H4 (cell line): ENCODE measurements at regions not wholly inside any gene's neighbourhood (a gene's known extent, or its start where the extent isn't known, plus 50 kb on each side); places are given as distances from the start of the nearest gene placed in this dataset.

Source experiments
- DNase-seq: peaks from one replicate; pipeline ENCODE4 v3.0.0-alpha.2; 2015; ENCODE audit warnings: low spot score

DNA sequence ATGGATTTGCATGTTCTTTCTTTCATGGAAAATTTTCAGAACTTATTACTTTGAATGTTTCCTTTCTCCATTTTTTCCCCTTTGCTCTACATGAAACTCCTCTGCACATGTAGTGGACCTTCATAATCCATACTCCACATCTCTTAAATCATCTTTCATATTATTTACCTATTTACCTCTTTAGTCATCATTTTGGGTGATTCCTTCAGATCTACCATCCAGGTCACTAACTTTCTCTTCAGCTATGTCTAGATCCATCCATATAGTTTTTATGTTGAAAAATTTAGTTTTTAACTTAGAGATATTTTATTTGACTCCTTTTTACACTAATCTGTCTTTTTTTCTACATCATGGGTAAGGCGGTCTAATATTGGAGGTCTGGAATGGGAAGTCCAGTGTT, 586.6 kb downstream of the NR2F1-AS1 start:
- DNase-seq: no peak

DNA sequence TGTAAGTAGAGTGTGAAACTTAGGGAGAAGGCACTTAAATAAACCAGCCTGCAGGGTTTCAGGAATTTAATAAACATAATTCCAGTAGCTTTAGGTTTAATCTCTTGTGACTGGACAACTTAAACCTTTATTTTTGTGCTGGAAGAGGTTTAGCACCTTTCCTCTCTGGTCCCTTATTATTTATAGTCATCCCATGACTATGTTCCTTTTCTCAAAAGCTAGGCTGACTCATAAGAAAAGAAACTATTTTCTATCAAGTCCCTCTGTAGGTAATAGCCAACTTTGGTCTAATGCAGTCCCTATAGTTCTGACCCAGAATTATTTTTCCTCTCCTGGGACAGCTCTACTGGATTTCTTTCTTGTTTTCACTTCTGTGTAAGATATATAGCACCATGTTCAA, 588.9 kb downstream of the NR2F1-AS1 start:
- no peak for DNase-seq

DNA sequence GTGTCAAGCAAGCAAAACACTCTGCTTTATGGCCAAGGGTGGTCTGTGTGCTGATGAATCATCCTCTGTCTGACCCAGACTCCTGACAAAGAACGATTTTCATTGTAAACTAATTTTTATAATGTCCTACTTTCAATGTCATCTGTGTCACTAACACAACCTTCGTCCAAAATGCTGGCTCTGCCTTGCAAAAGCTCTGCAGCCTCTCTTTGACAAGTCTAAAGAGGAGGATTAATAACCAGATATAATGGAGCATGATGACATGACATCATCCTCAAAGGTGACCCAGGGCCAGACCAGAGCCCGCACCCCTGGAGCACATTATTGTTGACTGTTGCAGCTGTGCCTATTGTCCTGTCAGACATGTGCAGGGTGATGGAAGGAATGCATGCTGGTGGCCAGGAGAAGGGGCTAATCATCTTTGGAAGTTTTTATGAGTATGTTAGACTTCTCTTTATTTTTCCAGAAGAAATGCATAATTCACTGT, 589.4 kb downstream of the NR2F1-AS1 start:
- DNase-seq: no peak

DNA sequence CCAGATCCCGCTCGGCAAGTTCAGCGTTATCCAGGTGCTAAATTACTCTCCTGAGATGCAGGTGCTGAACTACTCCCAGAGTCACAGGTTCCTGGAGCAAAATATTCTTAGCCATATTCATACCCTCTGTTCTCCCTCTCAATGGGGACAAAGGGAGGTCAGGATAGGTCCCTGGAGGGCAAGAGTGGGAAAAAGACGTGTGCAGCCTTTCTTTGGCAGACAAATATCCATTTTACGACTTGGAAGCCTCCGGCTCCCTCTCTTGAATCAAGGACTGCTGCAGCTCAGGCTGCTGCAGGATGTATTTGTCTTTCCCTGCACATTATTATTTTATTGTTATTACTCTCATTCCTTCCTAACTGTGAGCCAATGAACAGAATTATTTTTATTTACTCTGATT, 590.2 kb downstream of the NR2F1-AS1 start:
- no peak for DNase-seq

DNA sequence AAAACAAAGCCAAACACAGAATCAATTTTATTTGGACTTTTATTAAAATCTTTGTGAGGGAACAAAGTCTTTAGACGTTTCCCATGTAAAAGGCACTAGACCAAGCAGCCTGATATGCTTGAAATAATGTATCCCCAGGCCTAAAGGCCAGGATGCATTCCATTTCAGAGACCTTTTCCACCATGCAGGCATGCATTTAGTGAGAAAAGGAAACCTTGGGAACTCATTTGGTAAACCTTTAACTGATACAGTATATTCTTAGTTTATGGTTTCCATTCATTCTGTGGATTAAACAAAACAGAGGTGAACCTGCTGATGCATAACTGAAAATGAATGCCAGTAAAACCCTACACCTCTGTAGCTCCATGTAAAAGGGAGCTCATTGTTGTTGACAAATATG, 600.0 kb downstream of the NR2F1-AS1 start:
- DNase-seq: no peak

DNA sequence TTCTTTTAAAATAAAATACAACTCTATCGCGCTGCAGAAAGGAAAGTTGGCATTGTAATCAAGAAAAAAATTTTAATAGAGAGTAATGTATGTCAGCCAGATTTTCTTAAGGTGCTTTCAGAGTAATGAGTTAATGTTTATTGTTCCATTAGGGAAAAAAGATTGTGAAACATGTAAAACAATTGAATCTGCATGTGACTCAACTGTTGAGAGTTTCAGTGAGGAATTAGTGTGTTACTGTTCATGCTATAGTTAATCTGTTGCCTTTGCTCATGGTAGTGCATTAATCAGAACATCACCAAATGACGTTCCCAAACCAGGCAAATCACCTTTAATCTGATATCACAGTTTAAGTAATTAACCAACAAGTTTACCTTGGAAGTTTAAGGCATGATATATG, 600.5 kb downstream of the NR2F1-AS1 start:
- DNase-seq: no peak

DNA sequence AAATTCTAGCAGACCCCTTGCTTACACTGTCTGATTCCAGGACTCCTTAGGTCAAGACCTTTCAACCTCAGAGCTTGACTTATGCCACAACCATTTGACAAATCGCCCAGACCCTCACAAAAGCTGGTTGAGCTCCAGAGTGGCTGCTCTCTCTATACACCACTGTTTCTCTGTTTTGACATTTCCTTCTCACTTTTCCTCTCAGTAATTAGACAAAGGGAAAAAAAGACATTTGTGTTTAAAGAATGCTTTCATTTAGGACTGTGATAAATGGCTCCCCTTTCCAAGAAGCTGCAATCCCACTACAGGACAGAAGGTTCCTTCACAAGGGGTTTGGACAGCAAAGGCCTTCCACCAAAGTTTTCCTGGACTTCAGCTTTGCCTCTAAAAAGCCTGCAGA, 601.3 kb downstream of the NR2F1-AS1 start:
- no peak for DNase-seq

DNA sequence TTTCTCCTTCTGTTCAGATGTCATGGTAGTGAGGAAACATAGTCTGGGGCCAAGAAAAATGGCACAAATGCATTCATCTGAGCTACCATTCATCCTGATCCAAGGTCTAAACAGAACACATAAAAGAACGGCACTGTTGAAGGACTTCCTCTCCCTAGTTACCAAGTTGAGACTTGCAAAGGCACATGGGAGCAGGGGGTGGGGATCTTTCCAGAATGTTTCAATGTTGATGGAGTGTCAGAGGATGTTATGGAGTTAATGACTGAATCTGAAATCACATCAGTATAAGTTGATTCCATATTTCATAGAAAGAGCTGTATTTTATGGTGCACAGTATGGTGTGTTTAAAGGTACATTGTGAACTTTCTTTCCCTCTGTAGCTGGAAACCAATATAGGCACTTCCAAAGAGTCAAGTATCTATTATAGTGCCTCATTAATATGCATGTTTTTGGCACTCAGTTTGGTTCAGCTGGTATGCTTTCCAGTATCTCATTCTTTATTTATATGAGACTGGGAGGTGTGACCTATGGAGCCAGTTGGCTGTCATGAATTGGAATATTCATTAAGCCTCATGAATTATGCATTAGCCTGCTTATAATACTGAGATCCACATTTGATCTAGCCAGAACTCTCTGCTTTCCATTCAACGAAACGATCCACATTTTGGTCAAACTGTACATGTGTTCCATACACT, 603.0 kb downstream of the NR2F1-AS1 start:
- no peak for DNase-seq

DNA sequence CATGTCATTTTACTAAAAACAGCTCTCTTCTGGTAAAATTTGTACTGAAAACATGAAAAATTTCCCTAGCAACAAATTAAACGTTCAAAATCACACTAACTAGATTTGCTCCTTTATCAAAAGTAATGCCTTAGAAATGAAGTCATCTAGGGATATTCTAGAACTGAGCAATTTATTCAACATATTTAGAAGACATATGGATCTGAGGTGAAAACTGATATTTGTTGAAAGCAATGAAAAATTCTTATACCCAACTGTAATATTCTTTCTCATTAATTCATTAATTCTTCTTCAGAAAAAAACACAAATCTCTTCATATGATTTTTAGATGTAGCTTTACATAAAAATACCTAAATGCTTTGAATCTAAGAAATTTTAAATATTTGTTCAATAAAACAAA, 604.9 kb downstream of the NR2F1-AS1 start:
- DNase-seq: no peak

DNA sequence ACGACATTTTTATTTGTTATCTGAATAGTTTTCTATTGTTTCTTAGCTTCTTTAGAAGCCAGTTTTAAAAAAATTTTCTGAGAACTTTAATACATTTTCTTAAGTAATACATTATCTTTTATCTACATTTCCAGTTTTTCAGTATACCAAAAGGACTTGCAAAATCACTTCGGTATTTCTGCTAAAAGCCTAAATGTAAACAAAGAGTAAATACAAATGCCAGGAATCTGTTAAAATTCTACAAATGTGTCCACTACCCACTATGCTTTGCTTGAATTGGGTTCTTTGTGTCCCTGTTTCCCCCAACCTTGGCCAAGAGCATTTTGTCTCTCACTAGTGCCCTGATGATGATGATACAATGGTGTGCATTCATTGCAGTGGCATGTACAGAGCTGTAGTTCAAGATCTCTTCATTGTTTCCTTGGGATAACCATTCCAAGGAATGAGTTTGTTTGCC, 611.2 kb downstream of the NR2F1-AS1 start:
- DNase-seq: no peak

DNA sequence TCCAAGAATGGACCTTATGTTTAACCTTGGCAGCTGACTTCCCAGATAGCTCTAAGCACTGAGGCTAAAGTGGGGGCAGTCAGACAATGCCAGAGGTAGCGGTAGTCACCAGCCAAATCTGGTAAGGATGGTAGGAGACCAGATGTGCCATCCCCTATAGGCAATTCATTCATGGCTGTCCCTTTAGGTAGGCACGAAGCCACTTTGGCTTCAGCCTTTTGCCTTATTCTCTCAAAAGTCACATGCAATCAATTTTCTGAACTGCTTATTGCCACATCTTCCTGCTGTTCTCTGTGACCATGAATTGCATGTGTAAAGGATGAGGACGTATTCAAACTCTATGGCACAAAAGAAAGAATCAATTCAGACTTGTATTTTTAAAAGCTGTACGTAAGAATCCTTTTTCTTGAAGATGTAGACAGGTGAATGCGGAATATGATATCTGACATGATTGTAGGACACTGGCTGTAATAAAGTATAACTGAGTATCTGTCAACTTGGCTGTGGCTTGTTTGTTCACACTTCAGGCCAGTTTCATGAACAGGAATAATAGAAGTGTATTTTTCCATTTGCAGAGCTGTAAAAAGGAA, 611.7 kb downstream of the NR2F1-AS1 start:
- DNase-seq: no peak

DNA sequence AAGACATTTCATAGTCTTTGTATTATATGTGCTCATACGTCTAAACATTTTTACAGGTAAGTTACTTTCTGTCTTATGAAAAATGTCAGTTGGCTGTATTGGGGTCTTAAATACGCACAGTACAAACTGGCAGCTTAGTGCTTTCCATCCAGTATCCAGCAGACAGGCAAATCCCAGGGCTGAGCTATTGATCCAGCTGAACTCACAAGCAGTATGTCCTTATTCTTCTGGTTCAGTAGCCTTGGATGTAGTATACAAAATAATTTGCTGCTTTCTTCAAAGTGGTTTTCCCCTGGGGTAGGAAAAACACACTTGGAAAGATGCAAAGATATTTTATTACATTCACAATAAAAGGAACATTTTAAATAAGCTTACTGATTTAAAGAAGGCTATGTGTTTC, 617.2 kb downstream of the NR2F1-AS1 start:
- DNase-seq: no peak

DNA sequence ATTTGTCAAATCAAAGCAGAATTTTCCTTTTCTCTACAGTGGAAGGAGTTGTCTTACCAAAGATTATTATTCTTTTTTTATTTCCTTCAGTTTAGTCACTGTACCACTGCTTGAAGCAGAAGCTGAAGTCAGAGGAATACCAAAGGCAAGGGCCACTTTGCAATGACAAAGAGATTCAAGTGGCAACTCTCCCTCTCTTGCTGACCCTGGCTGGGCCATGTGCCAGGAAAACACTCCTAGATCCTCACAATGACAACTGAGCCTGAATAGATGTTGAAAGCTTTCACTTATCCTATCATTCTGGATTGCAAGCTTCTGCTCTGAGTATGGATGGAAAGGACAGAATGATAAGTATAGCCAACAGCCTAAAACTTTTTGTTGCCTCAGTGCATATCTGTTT, 618.3 kb downstream of the NR2F1-AS1 start:
- no peak for DNase-seq

DNA sequence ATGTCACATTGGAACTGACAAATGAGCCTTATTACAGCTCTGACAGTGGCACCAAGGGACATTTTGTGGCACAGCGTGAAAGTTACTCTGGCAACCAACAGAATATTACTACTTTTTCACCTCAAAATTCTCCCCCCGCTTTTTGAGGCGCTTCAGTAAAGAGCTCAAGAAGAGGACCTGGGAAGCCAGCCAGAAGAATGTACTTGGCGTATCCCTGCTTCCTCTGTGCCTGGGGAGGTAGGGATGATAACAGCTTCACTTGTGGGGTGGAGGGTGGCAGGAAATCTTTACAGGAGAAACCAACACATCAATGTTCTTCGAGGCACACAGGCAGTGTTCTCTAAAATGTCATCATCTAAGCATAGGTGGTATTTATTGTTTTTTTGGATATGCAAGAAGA, 624.1 kb downstream of the NR2F1-AS1 start:
- no peak for DNase-seq

DNA sequence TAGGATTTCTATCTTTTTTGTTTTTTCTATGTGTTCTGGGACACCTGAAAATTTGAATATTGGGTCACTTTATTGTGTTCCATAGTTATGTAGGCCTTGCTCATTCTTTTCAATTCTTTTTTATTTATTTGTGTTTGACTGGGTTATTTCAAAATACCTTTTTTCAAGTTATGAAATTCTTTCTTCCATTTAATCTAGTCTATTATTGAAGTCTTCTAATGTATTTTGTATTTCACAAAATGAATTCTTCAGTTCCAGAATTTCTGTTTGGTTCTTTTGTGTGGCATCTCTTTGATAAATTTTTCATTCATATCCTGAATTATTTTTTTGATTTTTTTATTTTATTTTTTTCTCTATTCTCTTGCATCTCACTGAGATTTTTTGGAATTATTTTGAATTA, 628.8 kb downstream of the NR2F1-AS1 start:
- no peak for DNase-seq

DNA sequence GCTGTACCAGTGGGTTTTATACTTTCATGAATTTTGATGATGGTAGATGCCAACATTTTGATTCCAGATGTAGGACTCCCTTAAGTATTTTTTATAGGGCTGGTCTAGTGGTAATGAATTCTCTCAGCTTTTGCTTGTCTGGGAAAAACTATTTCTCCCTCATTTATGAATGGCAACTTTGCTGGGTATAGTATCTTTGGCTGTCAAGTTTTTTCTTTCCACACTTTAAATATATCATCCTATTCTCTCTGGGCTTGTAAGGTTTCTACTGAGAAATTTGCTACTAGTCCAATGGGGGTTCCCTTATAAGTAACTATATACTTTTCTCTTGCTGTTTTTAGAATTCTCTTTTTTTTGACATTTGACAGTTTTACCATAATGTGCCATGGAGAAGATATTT, 629.3 kb downstream of the NR2F1-AS1 start:
- no peak for DNase-seq

DNA sequence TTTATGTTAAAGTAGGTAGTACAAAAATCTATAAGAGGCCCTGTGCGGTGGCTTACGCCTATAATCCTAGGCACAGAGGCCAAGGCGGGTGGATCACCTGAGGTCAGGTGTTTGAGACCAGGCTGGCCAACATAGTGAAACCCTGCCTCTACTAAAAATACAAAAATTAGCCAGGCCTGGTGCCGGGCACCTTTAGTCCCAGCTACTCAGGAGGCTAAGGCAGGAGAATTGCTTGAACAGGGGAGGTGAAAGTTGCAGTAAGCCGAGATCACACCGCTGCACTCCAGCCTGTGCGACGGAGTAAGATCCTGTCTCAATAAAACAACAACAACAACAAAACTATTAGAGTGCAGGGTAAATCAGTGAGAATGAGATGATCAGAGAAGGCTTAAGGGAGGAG, 634.5 kb downstream of the NR2F1-AS1 start:
- DNase-seq: no peak

DNA sequence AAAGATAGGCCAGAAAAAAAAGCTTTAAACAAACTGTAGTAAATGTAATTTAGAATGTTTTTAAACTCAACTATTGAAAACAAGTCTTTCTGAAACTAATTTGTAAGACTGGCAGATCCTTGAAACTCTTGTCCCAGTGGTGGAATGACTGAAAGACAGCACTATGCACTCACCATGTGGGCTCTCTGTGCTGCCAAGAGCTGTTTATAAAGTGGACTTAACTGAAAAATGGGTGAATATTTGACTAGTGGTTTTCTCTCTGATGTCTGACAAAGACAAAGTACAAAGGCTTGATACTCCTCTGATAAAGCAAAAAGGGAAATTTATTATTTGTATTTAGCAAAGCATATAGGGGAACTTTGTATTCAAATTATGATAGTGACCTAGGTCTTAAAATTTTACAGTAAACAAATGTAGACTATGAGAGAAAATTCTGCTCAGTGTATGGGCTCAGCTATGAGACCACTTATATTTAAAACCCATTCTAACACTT, 635.4 kb downstream of the NR2F1-AS1 start:
- DNase-seq: peak; percentile 9

DNA sequence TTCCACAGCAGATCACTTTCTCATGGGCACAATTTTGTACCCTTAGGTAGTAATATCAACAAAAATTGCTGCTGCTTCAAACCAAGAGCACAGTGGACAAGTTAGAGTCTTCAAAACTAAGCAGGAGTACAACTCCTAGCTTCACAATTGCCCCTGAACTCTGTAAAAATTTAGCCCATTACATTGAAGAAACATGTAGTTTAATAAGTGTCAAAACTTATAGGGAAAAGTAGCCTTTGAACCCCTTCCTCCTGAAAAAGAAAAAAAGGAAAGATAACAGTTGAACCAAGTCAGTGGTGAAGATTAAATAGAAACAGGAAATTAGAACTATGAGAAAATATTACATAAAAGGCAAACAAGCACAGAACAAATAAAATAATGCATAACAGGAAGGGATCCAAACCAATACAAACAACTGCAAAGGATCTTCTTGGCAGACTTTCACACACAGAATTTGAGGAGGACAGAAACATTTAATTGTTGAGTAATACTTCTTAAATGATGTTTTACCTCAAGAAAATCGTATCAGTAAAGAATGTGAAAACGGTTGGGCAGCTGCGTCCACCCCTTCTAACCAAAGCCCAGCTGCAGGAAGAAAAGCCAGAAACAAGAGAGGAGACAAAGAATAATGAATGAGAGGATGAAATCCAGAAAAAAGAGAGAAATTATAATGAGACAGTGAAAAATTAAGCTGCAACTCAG, 636.0 kb downstream of the NR2F1-AS1 start:
- peak; percentile 12 for DNase-seq

DNA sequence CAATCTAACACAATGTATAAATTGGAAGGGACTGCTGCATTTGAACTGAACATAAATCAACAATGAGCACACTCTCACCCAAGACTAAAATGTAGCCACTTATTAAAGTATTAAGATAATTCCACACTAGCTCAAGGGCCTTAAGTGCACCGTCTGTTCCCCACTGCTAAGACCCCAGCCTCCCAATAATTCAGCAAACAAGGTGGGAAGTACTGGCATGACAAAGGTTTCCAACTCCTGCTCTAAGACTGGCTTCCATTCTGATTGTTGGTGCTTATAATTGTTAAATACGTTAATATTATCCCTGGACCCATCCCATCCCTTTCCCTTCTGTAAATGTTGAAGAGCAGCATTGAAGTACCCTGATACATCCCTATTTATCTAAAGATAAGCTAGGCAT, 636.7 kb downstream of the NR2F1-AS1 start:
- DNase-seq: no peak

DNA sequence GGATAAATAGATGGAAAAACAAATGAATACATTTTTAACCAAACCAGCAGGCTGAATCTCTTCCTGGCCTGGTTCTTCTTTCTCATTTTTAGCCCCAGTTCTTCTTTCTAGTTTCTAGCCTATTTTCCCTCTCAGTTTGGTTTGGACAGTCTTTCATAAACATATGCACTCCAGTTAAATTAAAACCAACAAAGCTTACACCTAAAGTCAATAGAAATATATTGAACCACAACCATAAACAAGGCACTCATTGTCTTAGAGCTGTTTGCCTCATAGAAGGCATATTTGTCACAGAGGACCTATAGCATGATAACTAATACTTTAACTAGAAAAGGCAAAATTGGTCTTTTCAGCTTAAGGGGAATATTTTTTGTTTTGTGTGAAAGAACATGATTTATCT, 638.3 kb downstream of the NR2F1-AS1 start:
- no peak for DNase-seq

DNA sequence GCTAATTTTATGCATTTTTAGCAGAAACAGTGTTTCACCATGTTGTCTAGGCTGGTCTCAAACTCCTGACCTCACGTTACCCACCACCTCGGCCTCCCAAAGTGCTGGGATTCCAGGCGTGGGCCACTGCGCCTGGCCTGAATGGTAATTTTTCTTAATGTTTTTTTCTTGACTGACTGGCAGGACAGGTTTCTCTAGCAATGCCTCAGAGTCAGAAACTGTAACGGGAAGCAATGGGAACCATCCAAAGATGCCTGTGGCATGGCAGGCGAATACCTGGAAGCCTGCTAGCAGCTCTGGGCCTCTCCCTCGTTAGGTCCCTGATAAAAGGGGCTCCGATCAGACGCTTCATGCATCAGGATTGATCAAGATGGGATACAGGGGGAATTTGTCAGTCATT, 639.2 kb downstream of the NR2F1-AS1 start:
- DNase-seq: no peak

DNA sequence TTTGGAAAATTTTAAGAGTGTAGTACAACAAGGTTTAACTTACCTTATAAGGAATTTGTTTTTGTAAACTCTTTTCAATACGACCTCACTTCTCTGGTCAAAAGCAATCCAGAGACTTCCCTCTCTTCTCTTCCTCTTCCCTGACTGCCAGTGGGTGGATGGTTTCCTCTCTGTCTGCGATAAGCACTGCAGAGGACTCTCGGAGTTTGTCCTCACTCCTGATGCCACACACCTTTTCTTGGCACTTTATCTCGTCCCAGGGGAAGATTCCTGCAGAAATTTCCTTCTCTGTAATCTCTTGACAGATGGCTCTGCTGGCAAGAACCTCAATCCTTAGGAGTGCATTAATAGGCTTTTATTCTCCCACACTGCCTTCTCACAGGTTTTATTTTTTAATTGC, 641.6 kb downstream of the NR2F1-AS1 start:
- no peak for DNase-seq
